Adrenal gland (tissue), 9 donors: ENCODE measurements at regions not wholly inside any gene's neighbourhood (a gene's known extent, or its start where the extent isn't known, plus 50 kb on each side); places are given as distances from the start of the nearest gene placed in this dataset.

ENCODE experiments used
- DNase-seq, 7 donors: peaks; one replicate each; pipeline ENCODE4 v3.0.0-alpha.2; 2019 to 2020
- H3K27ac ChIP-seq, 5 donors: fragments of 200-600 bp; sonication (generic) in 4 of 5; 1 replicate in 3 of 5; 2 replicates in 2 of 5; pipeline versions ENCODE4 v1.5.1 to v1.8.0; 2016 to 2020; ENCODE audit warnings: mild to moderate bottlenecking in 1 of 5
- H3K27me3 ChIP-seq: fragments of 200-600 bp; 2 replicates; pipeline ENCODE4 v1.8.0; 2021
- H3K36me3 ChIP-seq, 2 donors: fragments of 200-600 bp; replicated peaks in 1 of 2; 1 replicate in 1 of 2; 2 replicates in 1 of 2; pipeline versions ENCODE4 v1.5.1 to v1.8.0; 2018 to 2022
- H3K4me1 ChIP-seq, 2 donors: fragments of 200-600 bp; replicated peaks in 1 of 2; 1 replicate in 1 of 2; 2 replicates in 1 of 2; pipeline versions ENCODE4 v1.5.1 to v1.8.0; 2018 to 2021
- H3K4me3 ChIP-seq, 4 donors: fragments of 200-600 bp; sonication (generic) in 3 of 4; one replicate each; pipeline ENCODE4 v1.5.1; 2016 to 2018
- H3K9me3 ChIP-seq, 3 donors: fragments of 200-600 bp; sonication (generic) in 1 of 3; replicated peaks in 1 of 3; 1 replicate in 2 of 3; 2 replicates in 1 of 3; pipeline versions ENCODE4 v1.5.1 to v1.8.0; 2016 to 2021
- CTCF ChIP-seq, 6 experiments: fragments of 450-650 bp in 4 of 6; fragments of 200-600 bp in 2 of 6; sonication (generic) in 1 of 6; IDR thresholded peaks; 1 replicate in 5 of 6; 2 replicates in 1 of 6; pipeline versions ENCODE4 v1.5.1 to v1.8.0; 2016 to 2021; ENCODE audit warnings: antibody characterized with exemption in 6 of 6, mild to moderate bottlenecking in 2 of 6, moderate library complexity in 1 of 6
- POLR2A ChIP-seq, 2 donors: fragments of 450-650 bp; IDR thresholded peaks; one replicate each; pipeline ENCODE4 v1.6.1; 2017; ENCODE audit warnings: antibody characterized with exemption in 2 of 2, mild to moderate bottlenecking in 2 of 2, moderate library complexity in 1 of 2
- WGBS, 4 donors: extraction: QIAGEN DNeasy Blood & Tissue Kit in 2 of 4; methylation state at CpG; one replicate each; pipeline versions ENCODE4 v1.1.5 to v1.1.7; 2013 to 2017; 5-methylcytosine and 5-hydroxymethylcytosine counted together
- intact Hi-C, 2 donors: fragments of 100-400 bp; cut with DNase I; formaldehyde crosslinking; loops; one replicate each; pipeline versions ENCODE4 v1.14.1 to v1.15.0; 2022 to 2023
- donor health status: healthy with polysubstance abuse.
- donor health status: Bipolar disorder and iron deficiency.
- donor health status: DM: yes; HTN: yes; CAD: no.
- donor health status: DM: no; HTN: no; CAD: no.
- donor health status: DM: no; HTN: no; CAD: no.

- intact Hi-C loops = no loop called here
- no peaks in the 10 kb centered on the region for H3K36me3 ChIP-seq
- 55 to 67% (median 64%) methylated on average over 2 of the region's 2 CpGs for WGBS, 4 donors
- TF ChIP-seq POLR2A (IDR thresholded peaks at IDR 0.05) (no peak), CTCF (IDR thresholded peaks at IDR 0.05) (no peak)
- no peak overlapping the region for H3K4me3 ChIP-seq
- H3K9me3 ChIP-seq = no peaks in the 10 kb centered on the region
- no peak overlapping the region for H3K27ac ChIP-seq
- no peaks in the 10 kb centered on the region for H3K27me3 ChIP-seq
- DNase-seq = no peak
- no peaks in the 10 kb centered on the region for H3K4me1 ChIP-seq
Observed at GRCh38 chr6:84390334-84390733, 162.9 kb upstream of the CEP162 start.

- no peak overlapping the region for H3K4me3 ChIP-seq
- DNase-seq = no peak
- 67 to 71% (median 69%) methylated on average over 3 of the region's 3 CpGs for WGBS, 4 donors
- H3K4me1 ChIP-seq = no peaks in the 10 kb centered on the region
- TF ChIP-seq POLR2A (IDR thresholded peaks at IDR 0.05) = no peak
- no peak for TF ChIP-seq CTCF (IDR thresholded peaks at IDR 0.05)
- H3K9me3 ChIP-seq = no peaks in the 10 kb centered on the region
- no peak overlapping the region for H3K27ac ChIP-seq
- H3K27me3 ChIP-seq = no peaks in the 10 kb centered on the region
- intact Hi-C loops = no loop called here
- no peaks in the 10 kb centered on the region for H3K36me3 ChIP-seq
Observed at GRCh38 chr6:84379142-84379541, 151.7 kb upstream of the CEP162 start.

- Histone ChIP-seq H3K4me1 (no peaks in the 10 kb centered on the region), H3K27ac (no peak overlapping the region), H3K36me3 (no peaks in the 10 kb centered on the region), H3K27me3 (no peaks in the 10 kb centered on the region), H3K9me3 (no peaks in the 10 kb centered on the region), H3K4me3 (no peak overlapping the region)
- no peak for DNase-seq
- no peak for TF ChIP-seq POLR2A (IDR thresholded peaks at IDR 0.05)
- no peak for TF ChIP-seq CTCF (IDR thresholded peaks at IDR 0.05)
- intact Hi-C loops = no loop called here
- WGBS, 4 donors = 76 to 94% (median 80%) methylated on average over 2 of the region's 2 CpGs
Observed at GRCh38 chr6:84372290-84372689, 144.8 kb upstream of the CEP162 start.

- Histone ChIP-seq H3K4me3 (no peak overlapping the region), H3K36me3 (no peaks in the 10 kb centered on the region), H3K4me1 (no peaks in the 10 kb centered on the region), H3K9me3 (no peaks in the 10 kb centered on the region), H3K27me3 (no peaks in the 10 kb centered on the region), H3K27ac (no peak overlapping the region)
- WGBS, 4 donors = 57 to 63% (median 60%) methylated on average over 4 of the region's 4 CpGs
- intact Hi-C loops = no loop called here
- no peak for DNase-seq
- TF ChIP-seq POLR2A (IDR thresholded peaks at IDR 0.05) (no peak), CTCF (IDR thresholded peaks at IDR 0.05) (no peak)
Observed at GRCh38 chr6:84371681-84372080, 144.2 kb upstream of the CEP162 start.
